ENCODE measurements at regions not wholly inside any gene's neighbourhood (a gene's known extent, or its start where the extent isn't known, plus 50 kb on each side); places are given as distances from the start of the nearest gene placed in this dataset.

DNA sequence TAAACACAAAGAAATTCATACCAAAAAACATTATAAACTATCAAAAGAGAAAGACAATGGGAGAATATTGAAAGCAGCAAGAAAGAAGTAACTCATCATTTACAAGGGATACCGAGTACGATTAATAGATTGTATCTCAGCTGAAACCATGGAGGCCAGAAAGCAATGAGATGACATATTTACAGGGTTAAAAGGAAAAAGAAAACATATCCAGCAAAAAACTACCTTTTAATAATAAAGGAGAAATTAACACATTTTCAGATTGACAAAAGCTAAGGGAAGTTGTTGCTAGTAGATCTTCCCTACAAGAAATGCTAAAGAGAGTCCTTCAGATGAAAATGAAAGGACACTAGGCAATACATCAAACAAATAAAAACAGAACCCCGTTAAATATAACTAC, 364.8 kb upstream of the TNC start:
- H3K9me3 Mint-ChIP-seq (ENCODE audit: unreplicated experiment) = no peaks in the 10 kb centered on the region
- no peaks in the 10 kb centered on the region for H3K4me1 Mint-ChIP-seq (ENCODE audit: low read depth, unreplicated experiment)
- H3K27ac Mint-ChIP-seq (ENCODE audit: unreplicated experiment) = no peak overlapping the region
- H3K27me3 Mint-ChIP-seq (ENCODE audit: unreplicated experiment) = no peaks in the 10 kb centered on the region
- DNase-seq = no peak
- H3K4me3 Mint-ChIP-seq (ENCODE audit: unreplicated experiment) = no peak overlapping the region
- no peaks in the 10 kb centered on the region for H3K36me3 Mint-ChIP-seq (ENCODE audit: unreplicated experiment)
- TF ChIP-seq CTCF (IDR thresholded peaks at IDR 0.05; ENCODE audit: partially characterized antibody, unreplicated experiment) = no peak

DNA sequence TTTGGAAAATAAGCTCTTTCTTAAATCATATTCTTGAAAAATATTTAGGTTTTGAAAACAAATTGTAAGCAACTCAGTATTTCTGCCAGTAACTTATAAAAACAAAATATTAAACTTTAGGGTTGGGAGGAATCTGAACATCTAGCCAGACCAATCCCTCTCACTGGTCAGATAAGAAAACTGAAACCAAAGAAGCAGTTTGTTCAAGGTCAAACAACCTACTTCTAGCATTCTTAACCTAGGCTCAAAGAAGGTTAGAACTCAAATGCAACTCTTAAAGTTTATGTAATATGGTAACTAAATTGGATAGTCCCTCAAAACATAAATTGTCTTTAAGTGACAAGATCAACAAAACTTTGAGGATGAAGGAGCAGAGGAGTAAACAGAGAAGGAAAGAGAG, 374.9 kb upstream of the TNC start:
- no peaks in the 10 kb centered on the region for H3K9me3 Mint-ChIP-seq (ENCODE audit: unreplicated experiment)
- H3K4me1 Mint-ChIP-seq (ENCODE audit: low read depth, unreplicated experiment) = peaks cover 1% of the 10 kb centered on the region
- H3K27ac Mint-ChIP-seq (ENCODE audit: unreplicated experiment) = no peak overlapping the region
- no peaks in the 10 kb centered on the region for H3K36me3 Mint-ChIP-seq (ENCODE audit: unreplicated experiment)
- TF ChIP-seq CTCF (IDR thresholded peaks at IDR 0.05; ENCODE audit: partially characterized antibody, unreplicated experiment) = no peak
- H3K27me3 Mint-ChIP-seq (ENCODE audit: unreplicated experiment) = peaks cover 1% of the 10 kb centered on the region
- DNase-seq = no peak
- no peak overlapping the region for H3K4me3 Mint-ChIP-seq (ENCODE audit: unreplicated experiment)

DNA sequence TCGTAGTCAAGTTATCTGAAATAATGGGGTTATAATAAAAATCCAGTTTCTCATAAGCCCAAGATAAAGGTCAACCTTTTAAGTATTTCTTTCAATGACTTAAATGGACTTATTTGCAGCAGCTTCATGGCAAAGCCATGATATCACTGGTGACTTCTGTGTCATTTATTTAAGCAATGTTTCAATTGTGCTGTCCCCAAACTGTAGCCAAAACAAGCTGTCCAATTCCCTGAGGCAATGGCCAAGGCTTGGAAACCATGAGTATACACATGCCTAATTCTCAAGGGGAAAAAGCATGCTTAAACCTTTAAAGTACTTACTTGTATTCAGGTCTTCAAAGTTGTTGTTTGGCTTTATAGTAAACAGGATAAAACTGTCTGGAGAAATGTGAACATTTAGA, 376.4 kb upstream of the TNC start:
- no peak for TF ChIP-seq CTCF (IDR thresholded peaks at IDR 0.05; ENCODE audit: partially characterized antibody, unreplicated experiment)

GRCh38 chr9:115495052-115495635, 377.2 kb upstream of the TNC start:
- Mint-ChIP-seq H3K9me3 (ENCODE audit: unreplicated experiment) (no peaks in the 10 kb centered on the region), H3K36me3 (ENCODE audit: unreplicated experiment) (no peaks in the 10 kb centered on the region), H3K4me1 (ENCODE audit: low read depth, unreplicated experiment) (peaks cover 1% of the 10 kb centered on the region), H3K27ac (ENCODE audit: unreplicated experiment) (no peak overlapping the region), H3K27me3 (ENCODE audit: unreplicated experiment) (peaks cover 1% of the 10 kb centered on the region), H3K4me3 (ENCODE audit: unreplicated experiment) (no peak overlapping the region)
- TF ChIP-seq CTCF (IDR thresholded peaks at IDR 0.05; ENCODE audit: partially characterized antibody, unreplicated experiment) = no peak
- no peak for DNase-seq

More for the DNA sequence above, 376.4 kb upstream of the TNC start:
- H3K27ac Mint-ChIP-seq (ENCODE audit: unreplicated experiment) = no peak overlapping the region
- H3K27me3 Mint-ChIP-seq (ENCODE audit: unreplicated experiment) = peaks cover 1% of the 10 kb centered on the region
- no peaks in the 10 kb centered on the region for H3K9me3 Mint-ChIP-seq (ENCODE audit: unreplicated experiment)
- DNase-seq = no peak
- no peaks in the 10 kb centered on the region for H3K36me3 Mint-ChIP-seq (ENCODE audit: unreplicated experiment)
- H3K4me1 Mint-ChIP-seq (ENCODE audit: low read depth, unreplicated experiment) = peaks cover 1% of the 10 kb centered on the region
- H3K4me3 Mint-ChIP-seq (ENCODE audit: unreplicated experiment) = no peak overlapping the region

GRCh38 chr9:115495836-115496235, 377.9 kb upstream of the TNC start:
- no peak for DNase-seq
- peaks cover 1% of the 10 kb centered on the region for H3K4me1 Mint-ChIP-seq (ENCODE audit: low read depth, unreplicated experiment)
- H3K27me3 Mint-ChIP-seq (ENCODE audit: unreplicated experiment) = peaks cover 1% of the 10 kb centered on the region
- no peak overlapping the region for H3K27ac Mint-ChIP-seq (ENCODE audit: unreplicated experiment)
- no peaks in the 10 kb centered on the region for H3K36me3 Mint-ChIP-seq (ENCODE audit: unreplicated experiment)
- no peak overlapping the region for H3K4me3 Mint-ChIP-seq (ENCODE audit: unreplicated experiment)
- H3K9me3 Mint-ChIP-seq (ENCODE audit: unreplicated experiment) = no peaks in the 10 kb centered on the region
- no peak for TF ChIP-seq CTCF (IDR thresholded peaks at IDR 0.05; ENCODE audit: partially characterized antibody, unreplicated experiment)

Data from glutamatergic neuron (in vitro differentiated cells).